A549 (cell line): ENCODE measurements at regions not wholly inside any gene's neighbourhood (a gene's known extent, or its start where the extent isn't known, plus 50 kb on each side); places are given as distances from the start of the nearest gene placed in this dataset.
A peak's percentile ranks its signal among the peaks of the same experiment; 100 is the strongest.

Experiments used
- ATAC-seq, 2 experiments: fragments of 200-7000 bp in 1 of 2; fragments of >200 bp in 1 of 2; cut with Nextera tagmentation in 1 of 2; cut with Tn5 transposase in 1 of 2; 3 replicates each; pipeline versions ENCODE4 v1.8.0 to v1.9.1; 2018 to 2020; ENCODE audit warnings: mild to moderate bottlenecking in 1 of 2, moderate library complexity in 1 of 2
- CTCF ChIA-PET: fragments of 300-600 bp; sonication (Branson Sonifier 250); formaldehyde crosslinking; extraction: SDS; loops from one replicate; lab custom pipeline; 2021; ENCODE audit warnings: antibody characterized with exemption, inconsistent platforms; lab: Yijun Ruan, JAX
- POLR2A ChIA-PET: fragments of 350-600 bp; formaldehyde crosslinking; extraction: SDS; loops from one replicate; lab custom pipeline; 2021; ENCODE audit warnings: antibody characterized with exemption, inconsistent platforms; lab: Yijun Ruan, JAX
- DNase-seq, 2 experiments: peaks; one replicate each; pipeline versions ENCODE4 v3.0.0 to v3.0.0-alpha.2; 2011 to 2016; ENCODE audit warnings: low read depth in 1 of 2, low spot score in 1 of 2
- FAIRE-seq: peaks from 2 replicates; lab custom pipeline; 2011; peaks lifted over from hg19 to GRCh38; lab: Jason Lieb, UNC
- H3K27ac ChIP-seq, 2 experiments: fragments of >200 bp; sonication (Bioruptor Twin); formaldehyde crosslinking; 3 replicates each; pipeline ENCODE4 v1.5.1; 2016 to 2017
- H3K4me1 ChIP-seq: fragments of >200 bp; sonication (Bioruptor Twin); formaldehyde crosslinking; 3 replicates; pipeline ENCODE4 v1.6.1; 2016
- H3K4me2 ChIP-seq: fragments of >200 bp; sonication (Bioruptor Twin); formaldehyde crosslinking; 3 replicates; pipeline ENCODE4 v1.6.1; 2016
- H3K4me3 ChIP-seq: fragments of >200 bp; sonication (Bioruptor Twin); formaldehyde crosslinking; 3 replicates; pipeline ENCODE4 v1.5.1; 2016
- H3K9me3 ChIP-seq: fragments of >200 bp; sonication (Bioruptor Twin); formaldehyde crosslinking; 3 replicates; pipeline ENCODE4 v1.6.1; 2016
- CBX2 ChIP-seq: fragments of 200-600 bp; sonication (generic); IDR thresholded peaks from 2 replicates; pipeline ENCODE4 v1.6.1; 2016; ENCODE audit warnings: low read depth, mild to moderate bottlenecking, borderline replicate concordance
- CBX8 ChIP-seq: fragments of 200-600 bp; sonication (generic); IDR thresholded peaks from 2 replicates; pipeline ENCODE4 v1.6.1; 2016
- E2F6 ChIP-seq: IDR thresholded peaks from 2 replicates; pipeline ENCODE4 v1.6.1; 2012; ENCODE audit warnings: low read depth, borderline replicate concordance
- EHMT2 ChIP-seq: fragments of 200-600 bp; sonication (generic); IDR thresholded peaks from 2 replicates; pipeline ENCODE4 v1.6.1; 2016; ENCODE audit warnings: antibody characterized with exemption, low read depth, mild to moderate bottlenecking, moderate library complexity
- ESRRA ChIP-seq: fragments of 150-350 bp; IDR thresholded peaks from 2 replicates; pipeline ENCODE4 v1.6.1; 2014; ENCODE audit warnings: mild to moderate bottlenecking, low read length, borderline replicate concordance
- FOSB ChIP-seq: fragments of 250-450 bp; sonication (Bioruptor Pico); IDR thresholded peaks from 2 replicates; pipeline ENCODE4 v1.5.0; 2020; ENCODE audit warnings: mild to moderate bottlenecking, moderate library complexity
- FOSL2 ChIP-seq, 2 experiments: fragments of 450-650 bp in 1 of 2; fragments of >200 bp in 1 of 2; sonication (Bioruptor Twin) in 1 of 2; formaldehyde crosslinking; IDR thresholded peaks; 2 replicates each; pipeline versions ENCODE4 v1.5.0 to v1.6.1; 2016 to 2020; ENCODE audit warnings: mild to moderate bottlenecking in 1 of 2, moderate library complexity in 1 of 2
- HEYL ChIP-seq: fragments of 250-450 bp; sonication (Bioruptor Pico); IDR thresholded peaks from 2 replicates; pipeline ENCODE4 v1.8.0; 2021; ENCODE audit warnings: mild to moderate bottlenecking, moderate library complexity
- HOXA7 ChIP-seq: fragments of 250-450 bp; sonication (Bioruptor Pico); IDR thresholded peaks from 2 replicates; pipeline ENCODE4 v1.5.0; 2020; ENCODE audit warnings: mild to moderate bottlenecking, moderate library complexity
- HOXB5 ChIP-seq: fragments of 250-450 bp; sonication (Bioruptor Pico); IDR thresholded peaks from 2 replicates; pipeline ENCODE4 v1.5.0; 2020; ENCODE audit warnings: mild to moderate bottlenecking, moderate library complexity
- KDM5A ChIP-seq: fragments of 200-600 bp; sonication (generic); IDR thresholded peaks from 2 replicates; pipeline ENCODE4 v1.6.1; 2016; ENCODE audit warnings: antibody characterized with exemption, mild to moderate bottlenecking
- NR3C1 ChIP-seq: fragments of >200 bp; sonication (Bioruptor Twin); formaldehyde crosslinking; IDR thresholded peaks from 3 replicates; pipeline ENCODE4 v1.6.1; 2017
- RAD21 ChIP-seq, 2 experiments: fragments of >200 bp in 1 of 2; sonication (Bioruptor Twin) in 1 of 2; formaldehyde crosslinking in 1 of 2; IDR thresholded peaks in 1 of 2; conservative IDR thresholded peaks in 1 of 2; 2 replicates in 1 of 2; 3 replicates in 1 of 2; pipeline ENCODE4 v1.6.1; 2012 to 2018; ENCODE audit warnings: inconsistent platforms in 1 of 2
- RCOR1 ChIP-seq: fragments of 150-350 bp; IDR thresholded peaks from 2 replicates; pipeline ENCODE4 v1.6.1; 2014; ENCODE audit warnings: antibody characterized with exemption, low read length, low read depth
- RNF2 ChIP-seq: fragments of 200-600 bp; sonication (generic); IDR thresholded peaks from 2 replicates; pipeline ENCODE4 v1.6.1; 2016; ENCODE audit warnings: low read depth, mild to moderate bottlenecking, antibody characterized with exemption, moderate library complexity, borderline replicate concordance
- SREBF2 ChIP-seq: fragments of 450-650 bp; IDR thresholded peaks from 2 replicates; pipeline ENCODE4 v1.6.1; 2014; ENCODE audit warnings: mild to moderate bottlenecking, moderate library complexity
- TFCP2L1 ChIP-seq: fragments of 250-450 bp; sonication (Bioruptor Pico); IDR thresholded peaks from 2 replicates; pipeline ENCODE4 v1.5.0; 2021; ENCODE audit warnings: mild to moderate bottlenecking
- WGBS: methylation state at CpG from one replicate; pipeline ENCODE4 v1.1.6; 2017; ENCODE audit errors: missing lambda C conversion rate; 5-methylcytosine and 5-hydroxymethylcytosine counted together
- TF ChIP-seq, protein P1 (sequence below): fragments of >200 bp; sonication (Bioruptor Twin); formaldehyde crosslinking; IDR thresholded peaks from 3 replicates; pipeline ENCODE4 v1.5.1; 2016
- TF ChIP-seq, protein P2 (sequence below): fragments of 250-450 bp; sonication (Bioruptor Pico); IDR thresholded peaks from 2 replicates; pipeline ENCODE4 v1.5.0; 2020; ENCODE audit warnings: low read depth, mild to moderate bottlenecking, moderate library complexity
- TF ChIP-seq, protein P3 (sequence below): fragments of >200 bp; sonication (Bioruptor Twin); formaldehyde crosslinking; IDR thresholded peaks from 2 replicates; pipeline ENCODE4 v1.6.1; 2016
- TF ChIP-seq, protein P4 (sequence below): fragments of >200 bp; sonication (Bioruptor Twin); formaldehyde crosslinking; IDR thresholded peaks from 3 replicates; pipeline ENCODE4 v1.6.1; 2016

GRCh38 chr5:52356311-52356918, 431.3 kb upstream of the ITGA1 start:
- 2% methylated on average over 3 of the region's 3 CpGs for WGBS
- POLR2A ChIA-PET = no interaction called here
- CTCF ChIA-PET = interaction anchor here (0.6 to 3.7 kb wide), 2 partner anchors 94 to 1398 kb away, joined by 3 to 13 read pairs; no protein-coding TSS in a partner anchor
- Histone ChIP-seq H3K4me1 (no peaks in the 10 kb centered on the region), H3K9me3 (no peaks in the 10 kb centered on the region), H3K4me3 (no peak overlapping the region), H3K27ac (no peak overlapping the region), H3K4me2 (no peak overlapping the region)
- ATAC-seq = no peak
- no peak for FAIRE-seq
- DNase-seq = peak in 1 of 2 experiments; percentile 12
- no peak for TF ChIP-seq CBX2
- peak; percentile 53; a peak in 4 of 5 replicates for TF ChIP-seq RAD21 (conservative IDR thresholded peaks at IDR 0.05 in 1 of 2, IDR thresholded peaks at IDR 0.05 in 1 of 2)
- TF ChIP-seq, protein P1, sequence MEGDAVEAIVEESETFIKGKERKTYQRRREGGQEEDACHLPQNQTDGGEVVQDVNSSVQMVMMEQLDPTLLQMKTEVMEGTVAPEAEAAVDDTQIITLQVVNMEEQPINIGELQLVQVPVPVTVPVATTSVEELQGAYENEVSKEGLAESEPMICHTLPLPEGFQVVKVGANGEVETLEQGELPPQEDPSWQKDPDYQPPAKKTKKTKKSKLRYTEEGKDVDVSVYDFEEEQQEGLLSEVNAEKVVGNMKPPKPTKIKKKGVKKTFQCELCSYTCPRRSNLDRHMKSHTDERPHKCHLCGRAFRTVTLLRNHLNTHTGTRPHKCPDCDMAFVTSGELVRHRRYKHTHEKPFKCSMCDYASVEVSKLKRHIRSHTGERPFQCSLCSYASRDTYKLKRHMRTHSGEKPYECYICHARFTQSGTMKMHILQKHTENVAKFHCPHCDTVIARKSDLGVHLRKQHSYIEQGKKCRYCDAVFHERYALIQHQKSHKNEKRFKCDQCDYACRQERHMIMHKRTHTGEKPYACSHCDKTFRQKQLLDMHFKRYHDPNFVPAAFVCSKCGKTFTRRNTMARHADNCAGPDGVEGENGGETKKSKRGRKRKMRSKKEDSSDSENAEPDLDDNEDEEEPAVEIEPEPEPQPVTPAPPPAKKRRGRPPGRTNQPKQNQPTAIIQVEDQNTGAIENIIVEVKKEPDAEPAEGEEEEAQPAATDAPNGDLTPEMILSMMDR = peak; percentile 50

DNA sequence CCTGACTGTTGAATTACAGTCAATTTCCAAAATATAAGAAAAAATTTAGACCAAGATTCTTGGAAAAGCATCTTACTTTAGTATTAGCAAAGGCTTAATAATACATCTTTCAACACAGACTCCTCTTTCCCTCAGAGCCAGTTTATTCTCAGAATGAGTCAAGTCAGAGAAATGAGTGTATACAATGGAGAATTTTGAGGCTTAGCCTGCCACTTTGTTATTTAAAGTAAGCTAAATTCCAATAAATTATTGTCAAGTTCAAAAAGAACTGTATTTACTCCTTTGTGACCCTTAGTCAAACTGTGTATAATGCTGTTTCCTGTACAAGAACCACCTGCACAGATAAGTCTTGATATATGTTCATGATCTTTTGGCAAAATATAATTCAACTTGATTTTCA, 428.5 kb upstream of the ITGA1 start:
- no peaks in the 10 kb centered on the region for H3K4me1 ChIP-seq
- no peak for TF ChIP-seq TFCP2L1 (CRISPR knock-in tag)
- no peak for TF ChIP-seq SREBF2
- TF ChIP-seq FOSL2 (IDR thresholded peaks at IDR 0.05) = no peak
- no peak for TF ChIP-seq FOSL2 (CRISPR knock-in tag; IDR thresholded peaks at IDR 0.05)
- TF ChIP-seq HEYL = no peak
- TF ChIP-seq, protein P2, sequence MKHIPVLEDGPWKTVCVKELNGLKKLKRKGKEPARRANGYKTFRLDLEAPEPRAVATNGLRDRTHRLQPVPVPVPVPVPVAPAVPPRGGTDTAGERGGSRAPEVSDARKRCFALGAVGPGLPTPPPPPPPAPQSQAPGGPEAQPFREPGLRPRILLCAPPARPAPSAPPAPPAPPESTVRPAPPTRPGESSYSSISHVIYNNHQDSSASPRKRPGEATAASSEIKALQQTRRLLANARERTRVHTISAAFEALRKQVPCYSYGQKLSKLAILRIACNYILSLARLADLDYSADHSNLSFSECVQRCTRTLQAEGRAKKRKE = no peak
- TF ChIP-seq, protein P3, sequence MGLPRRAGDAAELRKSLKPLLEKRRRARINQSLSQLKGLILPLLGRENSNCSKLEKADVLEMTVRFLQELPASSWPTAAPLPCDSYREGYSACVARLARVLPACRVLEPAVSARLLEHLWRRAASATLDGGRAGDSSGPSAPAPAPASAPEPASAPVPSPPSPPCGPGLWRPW = no peak
- TF ChIP-seq CBX8 = no peak
- TF ChIP-seq, protein P4, sequence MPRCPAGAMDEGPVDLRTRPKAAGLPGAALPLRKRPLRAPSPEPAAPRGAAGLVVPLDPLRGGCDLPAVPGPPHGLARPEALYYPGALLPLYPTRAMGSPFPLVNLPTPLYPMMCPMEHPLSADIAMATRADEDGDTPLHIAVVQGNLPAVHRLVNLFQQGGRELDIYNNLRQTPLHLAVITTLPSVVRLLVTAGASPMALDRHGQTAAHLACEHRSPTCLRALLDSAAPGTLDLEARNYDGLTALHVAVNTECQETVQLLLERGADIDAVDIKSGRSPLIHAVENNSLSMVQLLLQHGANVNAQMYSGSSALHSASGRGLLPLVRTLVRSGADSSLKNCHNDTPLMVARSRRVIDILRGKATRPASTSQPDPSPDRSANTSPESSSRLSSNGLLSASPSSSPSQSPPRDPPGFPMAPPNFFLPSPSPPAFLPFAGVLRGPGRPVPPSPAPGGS = no peak
- no peak for TF ChIP-seq CBX2
- TF ChIP-seq HOXB5 (CRISPR knock-in tag) = no peak
- TF ChIP-seq ESRRA = no peak
- TF ChIP-seq RCOR1 = no peak
- TF ChIP-seq FOSB (CRISPR knock-in tag) = no peak
- no peak for TF ChIP-seq NR3C1
- no peak for TF ChIP-seq KDM5A
- TF ChIP-seq RNF2 = no peak
- TF ChIP-seq E2F6 = no peak
- TF ChIP-seq HOXA7 (CRISPR knock-in tag) = no peak
- TF ChIP-seq EHMT2 = no peak
- no peaks in the 10 kb centered on the region for H3K9me3 ChIP-seq
- no peak overlapping the region for H3K4me3 ChIP-seq
- ChIA-PET POLR2A (no interaction called here), CTCF (no interaction called here)
- H3K4me2 ChIP-seq = no peak overlapping the region
- no peak for DNase-seq
- no peak for FAIRE-seq
- H3K27ac ChIP-seq = no peak overlapping the region
- ATAC-seq = no peak
